Endothelial cell (in vitro differentiated cells): ENCODE measurements at regions not wholly inside any gene's neighbourhood (a gene's known extent, or its start where the extent isn't known, plus 50 kb on each side); places are given as distances from the start of the nearest gene placed in this dataset.

Experiments used
- DNase-seq: peaks from one replicate; pipeline ENCODE4 v3.0.0; 2021; ENCODE audit warnings: low spot score
- H3K27ac Mint-ChIP-seq: one replicate; pipeline ENCODE4 v1.8.0; 2021; ENCODE audit warnings: mixed read lengths, inconsistent platforms; ENCODE audit not compliant: unreplicated experiment
- H3K27me3 Mint-ChIP-seq: one replicate; pipeline ENCODE4 v1.8.0; 2021; ENCODE audit warnings: mild to moderate bottlenecking, moderate library complexity, mixed read lengths, inconsistent platforms; ENCODE audit not compliant: unreplicated experiment
- H3K36me3 Mint-ChIP-seq: one replicate; pipeline ENCODE4 v1.8.0; 2021; ENCODE audit warnings: mild to moderate bottlenecking, low read depth, mixed read lengths, inconsistent platforms; ENCODE audit not compliant: unreplicated experiment
- H3K4me1 Mint-ChIP-seq: one replicate; pipeline ENCODE4 v1.8.0; 2021; ENCODE audit warnings: mild to moderate bottlenecking, mixed read lengths, inconsistent platforms; ENCODE audit not compliant: unreplicated experiment
- H3K4me3 Mint-ChIP-seq: one replicate; pipeline ENCODE4 v1.8.0; 2021; ENCODE audit warnings: mild to moderate bottlenecking, mixed read lengths, inconsistent platforms; ENCODE audit not compliant: unreplicated experiment
- H3K9me3 Mint-ChIP-seq: one replicate; pipeline ENCODE4 v1.8.0; 2021; ENCODE audit warnings: mixed read lengths, inconsistent platforms; ENCODE audit not compliant: unreplicated experiment
- TF ChIP-seq, protein P1 (sequence below): fragments of 200-600 bp; sonication (generic); IDR thresholded peaks from one replicate; pipeline ENCODE4 v1.5.0; 2021; ENCODE audit warnings: antibody characterized with exemption; ENCODE audit not compliant: unreplicated experiment

DNA sequence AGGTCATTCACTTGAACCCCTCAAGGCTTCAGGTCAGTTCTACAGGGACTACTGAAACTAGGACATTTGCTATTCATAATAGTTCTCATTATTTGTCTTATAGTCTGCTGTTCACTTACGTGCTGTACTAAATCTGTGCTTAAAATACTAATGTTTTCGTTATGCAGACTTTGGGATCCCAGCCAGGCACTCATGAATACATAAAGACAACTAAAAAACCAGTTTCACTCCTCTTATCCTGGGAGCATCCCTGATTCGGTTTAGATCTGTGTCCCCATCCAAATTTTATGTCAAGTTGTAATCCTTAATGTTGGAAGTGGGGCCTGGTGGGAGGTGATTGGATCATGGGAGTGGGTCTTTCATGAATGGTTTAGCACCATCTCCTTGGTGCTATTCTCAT lies 1291.8 kb downstream of the CDH11 start:
- DNase-seq, result no peak
- TF ChIP-seq, protein P1, sequence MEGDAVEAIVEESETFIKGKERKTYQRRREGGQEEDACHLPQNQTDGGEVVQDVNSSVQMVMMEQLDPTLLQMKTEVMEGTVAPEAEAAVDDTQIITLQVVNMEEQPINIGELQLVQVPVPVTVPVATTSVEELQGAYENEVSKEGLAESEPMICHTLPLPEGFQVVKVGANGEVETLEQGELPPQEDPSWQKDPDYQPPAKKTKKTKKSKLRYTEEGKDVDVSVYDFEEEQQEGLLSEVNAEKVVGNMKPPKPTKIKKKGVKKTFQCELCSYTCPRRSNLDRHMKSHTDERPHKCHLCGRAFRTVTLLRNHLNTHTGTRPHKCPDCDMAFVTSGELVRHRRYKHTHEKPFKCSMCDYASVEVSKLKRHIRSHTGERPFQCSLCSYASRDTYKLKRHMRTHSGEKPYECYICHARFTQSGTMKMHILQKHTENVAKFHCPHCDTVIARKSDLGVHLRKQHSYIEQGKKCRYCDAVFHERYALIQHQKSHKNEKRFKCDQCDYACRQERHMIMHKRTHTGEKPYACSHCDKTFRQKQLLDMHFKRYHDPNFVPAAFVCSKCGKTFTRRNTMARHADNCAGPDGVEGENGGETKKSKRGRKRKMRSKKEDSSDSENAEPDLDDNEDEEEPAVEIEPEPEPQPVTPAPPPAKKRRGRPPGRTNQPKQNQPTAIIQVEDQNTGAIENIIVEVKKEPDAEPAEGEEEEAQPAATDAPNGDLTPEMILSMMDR, result no peak
- H3K27ac Mint-ChIP-seq, result no peak overlapping the region
- H3K4me1 Mint-ChIP-seq, result no peaks in the 10 kb centered on the region
- no peak overlapping the region for H3K4me3 Mint-ChIP-seq
- no peaks in the 10 kb centered on the region for H3K9me3 Mint-ChIP-seq
- no peaks in the 10 kb centered on the region for H3K27me3 Mint-ChIP-seq
- H3K36me3 Mint-ChIP-seq, result no peaks in the 10 kb centered on the region

DNA sequence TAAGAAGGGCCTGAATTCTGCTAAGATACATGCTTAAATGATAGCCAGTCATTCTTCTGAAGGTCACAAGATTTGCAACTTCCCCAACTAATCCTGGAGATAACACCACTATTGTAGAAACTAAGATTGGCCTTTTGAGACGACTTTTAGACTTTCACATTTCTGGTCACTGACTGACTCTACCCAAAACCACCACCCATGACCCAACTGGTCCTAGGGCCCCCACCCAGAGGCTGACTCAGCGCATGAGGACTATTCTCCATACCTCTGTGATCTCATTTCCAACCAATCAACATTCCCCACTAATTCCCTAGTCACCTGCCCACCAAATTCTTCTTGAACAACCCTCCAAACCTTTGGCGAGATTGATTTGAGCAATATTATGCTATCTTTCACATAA lies 1299.0 kb downstream of the CDH11 start:
- Mint-ChIP-seq H3K9me3 (no peaks in the 10 kb centered on the region), H3K4me1 (no peaks in the 10 kb centered on the region), H3K36me3 (no peaks in the 10 kb centered on the region), H3K27ac (no peak overlapping the region), H3K27me3 (peaks cover 3% of the 10 kb centered on the region), H3K4me3 (no peak overlapping the region)
- TF ChIP-seq, protein P1, result no peak
- no peak for DNase-seq

DNA sequence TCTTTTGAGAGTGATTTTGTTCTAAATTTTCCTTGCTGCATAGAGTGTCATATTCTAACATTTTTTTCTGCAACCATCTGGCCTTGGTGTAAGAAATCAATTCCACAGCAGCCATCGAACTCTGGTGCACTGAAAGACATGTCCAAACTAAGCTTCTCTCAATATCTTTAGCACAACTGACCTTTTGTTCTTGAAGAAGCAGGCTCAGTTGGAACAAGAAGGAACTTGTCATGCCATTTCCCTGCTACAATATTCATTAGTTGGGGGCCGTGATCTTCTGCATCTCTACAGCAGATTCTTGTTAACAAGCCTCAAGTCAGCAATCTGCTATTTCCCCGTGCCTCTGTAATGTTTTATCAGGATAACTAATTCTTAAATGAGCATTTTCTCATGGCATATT lies 1305.6 kb downstream of the CDH11 start:
- Mint-ChIP-seq H3K36me3 (no peaks in the 10 kb centered on the region), H3K9me3 (no peaks in the 10 kb centered on the region), H3K4me1 (no peaks in the 10 kb centered on the region), H3K27ac (no peak overlapping the region), H3K4me3 (no peak overlapping the region), H3K27me3 (peaks cover 2% of the 10 kb centered on the region)
- TF ChIP-seq, protein P1, result no peak
- no peak for DNase-seq

DNA sequence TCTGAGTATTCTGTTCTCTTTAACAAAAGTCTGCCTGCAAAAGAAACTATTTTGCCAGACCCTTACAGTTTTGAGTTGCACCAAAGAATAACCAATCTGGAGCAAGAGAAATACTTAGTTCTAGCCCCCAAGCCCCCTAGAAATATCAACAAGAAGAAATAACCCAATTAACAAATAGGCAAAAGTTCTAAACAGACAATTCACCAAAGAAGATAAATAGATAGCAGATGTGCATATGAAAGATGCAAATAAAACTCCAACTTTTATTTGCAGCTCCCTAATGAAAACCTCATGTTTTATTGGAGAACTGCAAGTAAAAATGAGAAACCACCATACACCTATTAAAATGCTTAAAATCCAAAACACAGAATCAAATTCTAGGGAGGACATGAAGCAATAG lies 1308.0 kb downstream of the CDH11 start:
- Mint-ChIP-seq H3K9me3 (no peaks in the 10 kb centered on the region), H3K4me1 (no peaks in the 10 kb centered on the region), H3K27me3 (peaks cover 2% of the 10 kb centered on the region), H3K4me3 (no peak overlapping the region), H3K36me3 (no peaks in the 10 kb centered on the region), H3K27ac (no peak overlapping the region)
- TF ChIP-seq, protein P1, result no peak
- DNase-seq, result no peak

DNA sequence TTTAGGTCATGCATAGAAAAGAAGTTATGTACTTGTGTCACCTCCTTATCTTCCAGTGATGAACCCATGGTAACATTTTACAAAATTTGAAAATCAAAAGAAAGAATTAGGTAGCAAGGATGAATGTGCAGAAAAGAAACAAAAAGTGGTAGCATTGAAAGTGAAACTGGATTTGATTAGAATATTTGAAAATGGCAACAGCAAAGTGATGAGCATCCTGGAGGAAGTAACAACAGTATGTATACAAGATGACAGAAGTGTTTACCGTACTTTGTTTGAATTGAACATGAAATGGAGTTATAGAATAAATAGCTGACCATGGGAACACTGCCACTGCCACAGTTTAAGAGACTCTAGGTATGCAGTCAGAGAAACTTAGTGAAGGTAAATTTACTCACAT lies 1313.1 kb downstream of the CDH11 start:
- H3K36me3 Mint-ChIP-seq, result no peaks in the 10 kb centered on the region
- H3K4me3 Mint-ChIP-seq, result no peak overlapping the region
- no peaks in the 10 kb centered on the region for H3K4me1 Mint-ChIP-seq
- H3K27me3 Mint-ChIP-seq, result no peaks in the 10 kb centered on the region
- no peak overlapping the region for H3K27ac Mint-ChIP-seq
- no peak for DNase-seq
- TF ChIP-seq, protein P1, result no peak
- no peaks in the 10 kb centered on the region for H3K9me3 Mint-ChIP-seq
